ENCODE measurements at regions not wholly inside any gene's neighbourhood (a gene's known extent, or its start where the extent isn't known, plus 50 kb on each side); places are given as distances from the start of the nearest gene placed in this dataset.

GRCh38 chr7:346116-346898 lies 56.3 kb downstream of the FOXL3 start:
- Histone ChIP-seq H3K27me3 (ENCODE audit: insufficient read depth, poor library complexity, severe bottlenecking) (no peaks in the 10 kb centered on the region), H3K4me3 (replicated peaks; ENCODE audit: insufficient read depth, low read length) (no peak overlapping the region), H3K27ac (replicated peaks) (no peak overlapping the region)
- TF ChIP-seq CTCF (IDR thresholded peaks at IDR 0.05; ENCODE audit: insufficient read depth, low read length) (no peak), POLR2AphosphoS5 (IDR thresholded peaks at IDR 0.05; ENCODE audit: low read depth) (no peak), REST (IDR thresholded peaks at IDR 0.05; ENCODE audit: insufficient replicate concordance, low read depth) (no peak), GABPA (IDR thresholded peaks at IDR 0.05; ENCODE audit: low read depth) (no peak), SPI1 (IDR thresholded peaks at IDR 0.05; ENCODE audit: borderline replicate concordance, low read depth) (no peak)
- no peak for DNase-seq (ENCODE audit: low read depth in 1 of 2, low spot score in 1 of 2)

- Histone ChIP-seq H3K27me3 (ENCODE audit: insufficient read depth, poor library complexity, severe bottlenecking) (no peaks in the 10 kb centered on the region), H3K4me3 (replicated peaks; ENCODE audit: insufficient read depth, low read length) (no peak overlapping the region), H3K27ac (replicated peaks) (no peak overlapping the region)
- no peak for DNase-seq (ENCODE audit: low read depth in 1 of 2, low spot score in 1 of 2)
- TF ChIP-seq CTCF (IDR thresholded peaks at IDR 0.05; ENCODE audit: insufficient read depth, low read length) (no peak), GABPA (IDR thresholded peaks at IDR 0.05; ENCODE audit: low read depth) (no peak), SPI1 (IDR thresholded peaks at IDR 0.05; ENCODE audit: borderline replicate concordance, low read depth) (no peak), POLR2AphosphoS5 (IDR thresholded peaks at IDR 0.05; ENCODE audit: low read depth) (no peak), REST (IDR thresholded peaks at IDR 0.05; ENCODE audit: insufficient replicate concordance, low read depth) (no peak)
Observed at GRCh38 chr7:347001-347590, 57.1 kb downstream of the FOXL3 start.

GRCh38 chr7:347644-348479 lies 57.9 kb downstream of the FOXL3 start:
- no peaks in the 10 kb centered on the region for H3K27me3 ChIP-seq (ENCODE audit: insufficient read depth, poor library complexity, severe bottlenecking)
- DNase-seq (ENCODE audit: low read depth in 1 of 2, low spot score in 1 of 2), result no peak
- TF ChIP-seq POLR2AphosphoS5 (IDR thresholded peaks at IDR 0.05; ENCODE audit: low read depth), result no peak
- TF ChIP-seq CTCF (IDR thresholded peaks at IDR 0.05; ENCODE audit: insufficient read depth, low read length), result no peak
- TF ChIP-seq GABPA (IDR thresholded peaks at IDR 0.05; ENCODE audit: low read depth), result no peak
- no peak for TF ChIP-seq SPI1 (IDR thresholded peaks at IDR 0.05; ENCODE audit: borderline replicate concordance, low read depth)
- no peak for TF ChIP-seq REST (IDR thresholded peaks at IDR 0.05; ENCODE audit: insufficient replicate concordance, low read depth)
- H3K27ac ChIP-seq (replicated peaks), result no peak overlapping the region
- H3K4me3 ChIP-seq (replicated peaks; ENCODE audit: insufficient read depth, low read length), result no peak overlapping the region

Data from HL-60 (cell line).